WTC11 (cell line): ENCODE measurements at regions not wholly inside any gene's neighbourhood (a gene's known extent, or its start where the extent isn't known, plus 50 kb on each side); places are given as distances from the start of the nearest gene placed in this dataset.

Experiments used
- ATAC-seq: fragments of 200-7000 bp; cut with Tn5 transposase; 2 replicates; pipeline ENCODE4 v1.10.0; 2021; ENCODE audit warnings: mild to moderate bottlenecking, moderate library complexity
- CTCF ChIA-PET: fragments of 300-600 bp; sonication (Branson Sonifier 250); formaldehyde crosslinking; loops from one replicate; lab custom pipeline; 2021; ENCODE audit warnings: antibody characterized with exemption; lab: Charles Lee
- POLR2A ChIA-PET: fragments of 350-600 bp; sonication (Branson Sonifier 250); formaldehyde crosslinking; loops from one replicate; lab custom pipeline; 2021; ENCODE audit warnings: antibody characterized with exemption; lab: Charles Lee
- DNase-seq: peaks from one replicate; pipeline ENCODE4 v3.0.0; 2021; ENCODE audit warnings: low spot score
- H3K27ac Mint-ChIP-seq: 2 replicates; pipeline ENCODE4 v1.8.0; 2021; ENCODE audit warnings: mixed read lengths
- H3K27me3 Mint-ChIP-seq: 2 replicates; pipeline ENCODE4 v1.8.0; 2021; ENCODE audit warnings: low read depth, mild to moderate bottlenecking, moderate library complexity, mixed read lengths
- H3K36me3 Mint-ChIP-seq: 2 replicates; pipeline ENCODE4 v1.8.0; 2021; ENCODE audit warnings: mixed read lengths
- H3K4me1 Mint-ChIP-seq: 2 replicates; pipeline ENCODE4 v1.8.0; 2022; ENCODE audit warnings: mixed read lengths
- H3K4me3 Mint-ChIP-seq: 2 replicates; pipeline ENCODE4 v1.8.0; 2021; ENCODE audit warnings: mild to moderate bottlenecking, moderate library complexity, mixed read lengths
- H3K9me3 Mint-ChIP-seq: 2 replicates; pipeline ENCODE4 v1.8.0; 2021; ENCODE audit warnings: mixed read lengths
- AR ChIP-seq: fragments of 250-450 bp; sonication (Bioruptor Pico); IDR thresholded peaks from 2 replicates; pipeline ENCODE4 v1.9.0; 2021; ENCODE audit warnings: mild to moderate bottlenecking
- CREB1 ChIP-seq: sonication (generic); formaldehyde crosslinking; IDR thresholded peaks from 2 replicates; pipeline ENCODE4 v1.8.0; 2023; ENCODE audit warnings: mild to moderate bottlenecking, missing genetic modification reagents
- CREM ChIP-seq: sonication (generic); formaldehyde crosslinking; IDR thresholded peaks from 2 replicates; pipeline ENCODE4 v1.8.1; 2022; ENCODE audit warnings: mild to moderate bottlenecking, missing genetic modification reagents, moderate library complexity
- FOXJ3 ChIP-seq: sonication (generic); formaldehyde crosslinking; IDR thresholded peaks from 2 replicates; pipeline ENCODE4 v1.9.0; 2021; ENCODE audit warnings: missing genetic modification reagents, mild to moderate bottlenecking, borderline replicate concordance
- HMGA2 ChIP-seq: fragments of 250-450 bp; sonication (Bioruptor Pico); IDR thresholded peaks from 2 replicates; pipeline ENCODE4 v1.4.0; 2021; ENCODE audit warnings: mild to moderate bottlenecking, moderate library complexity
- JAZF1 ChIP-seq: fragments of 250-450 bp; sonication (Bioruptor Pico); IDR thresholded peaks from 2 replicates; pipeline ENCODE4 v1.9.0; 2021; ENCODE audit warnings: moderate library complexity, mild to moderate bottlenecking, inconsistent platforms
- JUN ChIP-seq: sonication (generic); formaldehyde crosslinking; IDR thresholded peaks from 2 replicates; pipeline ENCODE4 v1.8.0; 2023; ENCODE audit warnings: mild to moderate bottlenecking, missing genetic modification reagents
- MAX ChIP-seq: sonication (generic); formaldehyde crosslinking; IDR thresholded peaks from 2 replicates; pipeline ENCODE4 v1.8.0; 2022; ENCODE audit warnings: mild to moderate bottlenecking, missing genetic modification reagents
- NFATC4 ChIP-seq: fragments of 250-450 bp; sonication (Bioruptor Pico); IDR thresholded peaks from 2 replicates; pipeline ENCODE4 v1.9.0; 2021; ENCODE audit warnings: mild to moderate bottlenecking
- NFYB ChIP-seq: sonication (generic); formaldehyde crosslinking; conservative IDR thresholded peaks from 2 replicates; pipeline ENCODE4 v1.8.0; 2022; ENCODE audit warnings: low read depth, missing genetic modification reagents
- PRDM15 ChIP-seq: sonication (generic); formaldehyde crosslinking; IDR thresholded peaks from 2 replicates; pipeline ENCODE4 v1.8.0; 2022; ENCODE audit warnings: missing genetic modification reagents
- RORB ChIP-seq: fragments of 250-450 bp; sonication (Bioruptor Pico); IDR thresholded peaks from 2 replicates; pipeline ENCODE4 v1.9.0; 2021; ENCODE audit warnings: mild to moderate bottlenecking
- ZMAT4 ChIP-seq: fragments of 250-450 bp; sonication (Bioruptor Pico); IDR thresholded peaks from 2 replicates; pipeline ENCODE4 v1.9.0; 2021; ENCODE audit warnings: mild to moderate bottlenecking
- ZNF121 ChIP-seq: sonication (generic); formaldehyde crosslinking; IDR thresholded peaks from 2 replicates; pipeline ENCODE4 v1.8.0; 2023; ENCODE audit warnings: missing genetic modification reagents
- ZNF219 ChIP-seq: sonication (generic); formaldehyde crosslinking; IDR thresholded peaks from 2 replicates; pipeline ENCODE4 v1.8.0; 2023; ENCODE audit warnings: missing genetic modification reagents, mild to moderate bottlenecking, borderline replicate concordance
- ZNF423 ChIP-seq: fragments of 250-450 bp; sonication (Bioruptor Pico); IDR thresholded peaks from 2 replicates; pipeline ENCODE4 v2.1.2; 2022; ENCODE audit warnings: mild to moderate bottlenecking, moderate library complexity
- ZNF532 ChIP-seq: fragments of 250-450 bp; sonication (Bioruptor Pico); IDR thresholded peaks from 2 replicates; pipeline ENCODE4 v1.9.0; 2021; ENCODE audit warnings: mild to moderate bottlenecking, borderline replicate concordance
- TF ChIP-seq, protein P1 (sequence below): sonication (generic); formaldehyde crosslinking; IDR thresholded peaks from 2 replicates; pipeline ENCODE4 v1.8.0; 2022; ENCODE audit warnings: mild to moderate bottlenecking, missing genetic modification reagents

DNA sequence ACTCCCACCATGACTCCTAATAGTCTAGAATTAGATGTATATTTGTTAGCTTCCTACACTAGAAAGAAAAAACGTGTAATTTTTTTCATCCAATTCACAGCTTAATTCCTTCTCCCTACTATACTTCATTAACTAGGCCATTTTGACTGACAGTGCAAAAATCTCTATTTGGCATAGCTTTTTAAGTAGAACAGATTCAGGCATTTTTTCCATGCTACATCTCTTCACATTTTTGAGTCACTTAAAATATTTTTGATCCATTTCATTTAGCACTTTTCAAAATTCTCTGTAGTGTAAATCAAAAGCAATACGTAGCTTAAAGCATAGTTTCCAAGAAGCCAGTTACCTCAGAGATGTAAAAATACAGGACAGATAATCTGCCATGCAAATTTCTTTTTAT lies 391.1 kb upstream of the NPVF start:
- Mint-ChIP-seq H3K36me3 (no peaks in the 10 kb centered on the region; the same call in 1 of the 2 replicates), H3K4me3 (no peak overlapping the region), H3K4me1 (peaks cover 4% of the 10 kb centered on the region), H3K27me3 (no peaks in the 10 kb centered on the region), H3K9me3 (peaks cover 4% of the 10 kb centered on the region; the same call in 1 of the 2 replicates), H3K27ac (no peak overlapping the region)
- DNase-seq: no peak
- TF ChIP-seq ZMAT4 (CRISPR knock-in tag): no peak
- no peak for TF ChIP-seq NFATC4 (CRISPR knock-in tag)
- TF ChIP-seq MAX (CRISPR knock-in tag): no peak
- TF ChIP-seq ZNF423 (CRISPR knock-in tag): no peak
- no peak for TF ChIP-seq FOXJ3
- TF ChIP-seq ZNF219 (CRISPR knock-in tag): no peak
- CTCF ChIA-PET: interaction anchor here (0.9 to 1.3 kb wide), 2 partner anchors 50 to 232 kb away, joined by 3 to 5 read pairs; no protein-coding TSS in a partner anchor
- no peak for ATAC-seq
- POLR2A ChIA-PET: no interaction called here

GRCh38 chr7:25619963-25620799 lies 391.9 kb upstream of the NPVF start:
- H3K4me3 Mint-ChIP-seq: no peak overlapping the region
- H3K36me3 Mint-ChIP-seq: no peaks in the 10 kb centered on the region; the same call in 1 of the 2 replicates
- H3K4me1 Mint-ChIP-seq: peaks cover 5% of the 10 kb centered on the region
- no peak for ATAC-seq
- no peaks in the 10 kb centered on the region for H3K27me3 Mint-ChIP-seq
- ChIA-PET CTCF (no interaction called here), POLR2A (no interaction called here)
- peaks cover 4% of the 10 kb centered on the region; the same call in 1 of the 2 replicates for H3K9me3 Mint-ChIP-seq
- TF ChIP-seq CREM: no peak
- TF ChIP-seq ZNF121 (CRISPR knock-in tag): no peak
- TF ChIP-seq JAZF1 (CRISPR knock-in tag): no peak
- no peak for TF ChIP-seq AR (CRISPR knock-in tag)
- no peak for TF ChIP-seq ZNF423 (CRISPR knock-in tag)
- DNase-seq: no peak
- H3K27ac Mint-ChIP-seq: no peak overlapping the region

DNA sequence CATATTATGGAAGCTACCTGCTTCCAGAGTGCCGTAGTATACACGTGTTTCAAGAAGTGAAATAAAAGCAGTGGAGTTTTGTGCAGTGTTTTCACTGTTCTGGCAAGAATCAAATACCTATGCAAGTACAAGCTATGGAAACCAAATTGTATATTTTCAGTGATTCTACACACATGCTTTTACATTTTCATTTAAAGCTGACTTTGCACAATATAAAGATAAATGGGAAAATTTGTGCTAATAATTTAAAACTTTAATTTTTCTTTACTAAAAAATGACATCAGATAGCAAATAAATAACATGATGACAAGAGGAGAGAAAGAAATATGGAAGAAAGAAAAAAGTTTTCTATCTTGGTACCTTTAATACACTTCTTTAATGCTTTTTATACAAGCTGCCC lies 393.7 kb upstream of the NPVF start:
- no peak for DNase-seq
- no peak for ATAC-seq
- no peaks in the 10 kb centered on the region; the same call in 1 of the 2 replicates for H3K36me3 Mint-ChIP-seq
- H3K9me3 Mint-ChIP-seq: peaks cover 4% of the 10 kb centered on the region; the same call in 1 of the 2 replicates
- CTCF ChIA-PET: no interaction called here
- POLR2A ChIA-PET: no interaction called here
- peaks cover 8% of the 10 kb centered on the region for H3K4me1 Mint-ChIP-seq
- H3K4me3 Mint-ChIP-seq: no peak overlapping the region
- H3K27ac Mint-ChIP-seq: no peak overlapping the region
- H3K27me3 Mint-ChIP-seq: no peaks in the 10 kb centered on the region
- TF ChIP-seq ZNF532 (no peak), CREB1 (CRISPR knock-in tag) (no peak), NFYB (CRISPR knock-in tag) (no peak), RORB (CRISPR knock-in tag) (no peak), JUN (no peak), PRDM15 (CRISPR knock-in tag) (no peak), HMGA2 (CRISPR knock-in tag) (no peak)
- TF ChIP-seq, protein P1, sequence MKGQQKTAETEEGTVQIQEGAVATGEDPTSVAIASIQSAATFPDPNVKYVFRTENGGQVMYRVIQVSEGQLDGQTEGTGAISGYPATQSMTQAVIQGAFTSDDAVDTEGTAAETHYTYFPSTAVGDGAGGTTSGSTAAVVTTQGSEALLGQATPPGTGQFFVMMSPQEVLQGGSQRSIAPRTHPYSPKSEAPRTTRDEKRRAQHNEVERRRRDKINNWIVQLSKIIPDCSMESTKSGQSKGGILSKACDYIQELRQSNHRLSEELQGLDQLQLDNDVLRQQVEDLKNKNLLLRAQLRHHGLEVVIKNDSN: no peak
